ENCODE measurements at regions not wholly inside any gene's neighbourhood (a gene's known extent, or its start where the extent isn't known, plus 50 kb on each side); places are given as distances from the start of the nearest gene placed in this dataset.

DNA sequence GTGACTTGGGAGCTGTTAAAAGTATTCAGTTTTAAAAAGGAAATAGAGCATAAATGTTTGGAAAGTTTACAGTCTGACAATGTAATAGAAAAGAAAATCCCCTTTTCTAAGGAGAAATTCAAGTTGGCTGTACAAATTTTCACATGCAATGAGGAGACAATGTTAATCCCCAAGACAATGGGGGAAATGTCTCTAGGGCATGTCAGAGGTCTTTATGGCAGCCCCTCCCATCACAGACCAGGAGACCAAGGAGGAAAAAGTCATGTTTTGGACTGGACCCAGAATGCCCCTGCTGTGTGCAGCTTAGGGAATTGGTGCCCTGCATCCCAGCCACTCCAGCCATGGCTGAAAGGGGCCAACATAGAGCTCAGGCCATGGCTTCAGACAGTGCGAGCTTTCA is 831.1 kb upstream of the ADGRL3 start:
- TF ChIP-seq POLR2AphosphoS5 (IDR thresholded peaks at IDR 0.05; ENCODE audit: low read depth, low read length) (no peak), SIN3A (IDR thresholded peaks at IDR 0.05; ENCODE audit: borderline replicate concordance, insufficient read depth, low read length) (no peak), TAF1 (IDR thresholded peaks at IDR 0.05; ENCODE audit: borderline replicate concordance, insufficient read depth, low read length) (no peak), FOXP2 (optimal IDR thresholded peaks at IDR 0.05; ENCODE audit: borderline replicate concordance, extremely low read depth, extremely low read length, insufficient read depth) (no peak)
- TF ChIP-seq, protein P1, sequence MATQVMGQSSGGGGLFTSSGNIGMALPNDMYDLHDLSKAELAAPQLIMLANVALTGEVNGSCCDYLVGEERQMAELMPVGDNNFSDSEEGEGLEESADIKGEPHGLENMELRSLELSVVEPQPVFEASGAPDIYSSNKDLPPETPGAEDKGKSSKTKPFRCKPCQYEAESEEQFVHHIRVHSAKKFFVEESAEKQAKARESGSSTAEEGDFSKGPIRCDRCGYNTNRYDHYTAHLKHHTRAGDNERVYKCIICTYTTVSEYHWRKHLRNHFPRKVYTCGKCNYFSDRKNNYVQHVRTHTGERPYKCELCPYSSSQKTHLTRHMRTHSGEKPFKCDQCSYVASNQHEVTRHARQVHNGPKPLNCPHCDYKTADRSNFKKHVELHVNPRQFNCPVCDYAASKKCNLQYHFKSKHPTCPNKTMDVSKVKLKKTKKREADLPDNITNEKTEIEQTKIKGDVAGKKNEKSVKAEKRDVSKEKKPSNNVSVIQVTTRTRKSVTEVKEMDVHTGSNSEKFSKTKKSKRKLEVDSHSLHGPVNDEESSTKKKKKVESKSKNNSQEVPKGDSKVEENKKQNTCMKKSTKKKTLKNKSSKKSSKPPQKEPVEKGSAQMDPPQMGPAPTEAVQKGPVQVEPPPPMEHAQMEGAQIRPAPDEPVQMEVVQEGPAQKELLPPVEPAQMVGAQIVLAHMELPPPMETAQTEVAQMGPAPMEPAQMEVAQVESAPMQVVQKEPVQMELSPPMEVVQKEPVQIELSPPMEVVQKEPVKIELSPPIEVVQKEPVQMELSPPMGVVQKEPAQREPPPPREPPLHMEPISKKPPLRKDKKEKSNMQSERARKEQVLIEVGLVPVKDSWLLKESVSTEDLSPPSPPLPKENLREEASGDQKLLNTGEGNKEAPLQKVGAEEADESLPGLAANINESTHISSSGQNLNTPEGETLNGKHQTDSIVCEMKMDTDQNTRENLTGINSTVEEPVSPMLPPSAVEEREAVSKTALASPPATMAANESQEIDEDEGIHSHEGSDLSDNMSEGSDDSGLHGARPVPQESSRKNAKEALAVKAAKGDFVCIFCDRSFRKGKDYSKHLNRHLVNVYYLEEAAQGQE (IDR thresholded peaks at IDR 0.05; ENCODE audit: insufficient read depth in 1 of 2, low read depth in 2 of 2, low read length in 2 of 2): no peak

DNA sequence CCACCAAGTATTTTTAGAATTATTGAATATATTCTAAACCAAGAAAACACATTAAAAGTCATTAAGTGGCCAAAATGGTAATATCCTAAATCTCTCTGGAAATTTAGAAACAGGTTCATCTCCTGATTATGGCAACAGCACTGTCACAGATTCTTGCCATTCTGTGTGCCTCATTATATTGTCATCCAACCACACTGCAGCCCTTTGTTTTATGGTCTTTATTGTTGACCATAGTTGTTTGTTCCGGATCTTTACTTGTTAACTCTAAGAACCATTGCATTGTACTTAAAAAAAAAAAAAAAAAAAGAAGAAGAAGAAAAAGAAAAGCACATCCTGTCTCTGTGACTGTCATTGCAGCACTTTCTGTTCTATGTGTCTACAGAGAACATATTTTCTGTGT is 822.1 kb upstream of the ADGRL3 start:
- TF ChIP-seq TAF1 (IDR thresholded peaks at IDR 0.05; ENCODE audit: borderline replicate concordance, insufficient read depth, low read length) (no peak), FOXP2 (optimal IDR thresholded peaks at IDR 0.05; ENCODE audit: borderline replicate concordance, extremely low read depth, extremely low read length, insufficient read depth) (no peak), SIN3A (IDR thresholded peaks at IDR 0.05; ENCODE audit: borderline replicate concordance, insufficient read depth, low read length) (no peak), POLR2AphosphoS5 (IDR thresholded peaks at IDR 0.05; ENCODE audit: low read depth, low read length) (no peak)
- TF ChIP-seq, protein P1 (IDR thresholded peaks at IDR 0.05; ENCODE audit: insufficient read depth in 1 of 2, low read depth in 2 of 2, low read length in 2 of 2): no peak

DNA sequence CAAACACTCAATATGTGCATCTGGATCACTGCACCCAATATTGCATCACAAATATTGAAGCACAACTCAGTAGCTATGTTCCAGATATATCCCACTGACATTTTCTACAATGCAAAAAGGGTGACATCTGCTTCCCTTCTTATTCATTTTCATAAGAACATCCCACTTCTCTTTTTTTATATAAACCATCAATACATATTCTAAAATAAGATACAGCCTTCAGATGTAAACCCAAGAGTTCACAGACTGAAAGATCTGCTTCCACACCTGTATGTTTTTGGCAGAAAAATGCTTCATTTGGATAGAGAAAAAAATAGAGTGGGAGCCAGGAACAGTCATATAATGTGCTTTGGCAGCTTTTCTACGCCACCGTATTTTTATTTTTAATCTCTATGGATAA is 815.6 kb upstream of the ADGRL3 start:
- TF ChIP-seq POLR2AphosphoS5 (IDR thresholded peaks at IDR 0.05; ENCODE audit: low read depth, low read length) (no peak), FOXP2 (optimal IDR thresholded peaks at IDR 0.05; ENCODE audit: borderline replicate concordance, extremely low read depth, extremely low read length, insufficient read depth) (no peak), SIN3A (IDR thresholded peaks at IDR 0.05; ENCODE audit: borderline replicate concordance, insufficient read depth, low read length) (no peak), TAF1 (IDR thresholded peaks at IDR 0.05; ENCODE audit: borderline replicate concordance, insufficient read depth, low read length) (no peak)
- TF ChIP-seq, protein P1 (IDR thresholded peaks at IDR 0.05; ENCODE audit: insufficient read depth in 1 of 2, low read depth in 2 of 2, low read length in 2 of 2): no peak

DNA sequence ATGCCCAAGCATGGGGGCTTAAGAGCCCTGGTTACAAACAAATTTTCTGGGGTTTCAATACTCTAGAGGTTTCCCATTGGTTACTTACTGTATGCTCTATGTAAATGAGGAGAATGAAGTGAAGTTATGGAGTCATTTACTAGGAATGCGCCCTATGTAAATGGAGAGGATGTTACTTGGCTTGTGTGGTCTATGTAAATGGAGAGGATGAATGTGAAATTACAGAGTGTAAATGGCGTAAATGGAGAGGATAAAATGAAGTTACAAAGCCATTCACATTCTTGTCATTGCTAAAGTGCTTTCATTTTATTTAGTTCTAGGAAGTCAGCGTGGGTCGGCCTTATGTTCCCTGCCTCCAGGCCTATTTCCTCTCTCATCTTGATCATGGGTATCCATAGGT is 810.5 kb upstream of the ADGRL3 start:
- TF ChIP-seq POLR2AphosphoS5 (IDR thresholded peaks at IDR 0.05; ENCODE audit: low read depth, low read length): no peak
- no peak for TF ChIP-seq SIN3A (IDR thresholded peaks at IDR 0.05; ENCODE audit: borderline replicate concordance, insufficient read depth, low read length)
- TF ChIP-seq TAF1 (IDR thresholded peaks at IDR 0.05; ENCODE audit: borderline replicate concordance, insufficient read depth, low read length): no peak
- TF ChIP-seq FOXP2 (optimal IDR thresholded peaks at IDR 0.05; ENCODE audit: borderline replicate concordance, extremely low read depth, extremely low read length, insufficient read depth): no peak
- TF ChIP-seq, protein P1 (IDR thresholded peaks at IDR 0.05; ENCODE audit: insufficient read depth in 1 of 2, low read depth in 2 of 2, low read length in 2 of 2): no peak

All from PFSK-1 (cell line).